ENCODE measurements at regions not wholly inside any gene's neighbourhood (a gene's known extent, or its start where the extent isn't known, plus 50 kb on each side); places are given as distances from the start of the nearest gene placed in this dataset.

DNA sequence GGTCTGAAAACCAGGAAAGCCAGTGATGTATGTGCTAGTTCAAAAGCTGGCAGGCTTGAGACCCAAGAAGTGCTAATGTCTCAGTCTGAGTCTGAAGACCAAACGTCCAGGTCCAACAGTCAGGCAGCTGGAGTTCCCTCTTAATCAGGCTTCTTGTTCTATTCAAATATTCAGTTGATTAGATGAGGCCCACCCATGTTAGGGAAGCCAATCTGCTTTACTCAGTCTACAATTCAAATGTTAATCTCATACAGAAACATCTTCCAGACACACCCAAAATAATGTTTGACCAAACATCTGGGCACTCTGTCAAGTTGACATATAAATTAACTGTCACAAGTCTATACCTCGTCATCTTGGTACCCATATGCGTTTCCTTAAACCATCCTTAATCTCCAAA, 72.4 kb upstream of the IL2 start:
- no peak for TF ChIP-seq EZH2 (IDR thresholded peaks at IDR 0.05; ENCODE audit: low read depth)
- TF ChIP-seq, protein P1, sequence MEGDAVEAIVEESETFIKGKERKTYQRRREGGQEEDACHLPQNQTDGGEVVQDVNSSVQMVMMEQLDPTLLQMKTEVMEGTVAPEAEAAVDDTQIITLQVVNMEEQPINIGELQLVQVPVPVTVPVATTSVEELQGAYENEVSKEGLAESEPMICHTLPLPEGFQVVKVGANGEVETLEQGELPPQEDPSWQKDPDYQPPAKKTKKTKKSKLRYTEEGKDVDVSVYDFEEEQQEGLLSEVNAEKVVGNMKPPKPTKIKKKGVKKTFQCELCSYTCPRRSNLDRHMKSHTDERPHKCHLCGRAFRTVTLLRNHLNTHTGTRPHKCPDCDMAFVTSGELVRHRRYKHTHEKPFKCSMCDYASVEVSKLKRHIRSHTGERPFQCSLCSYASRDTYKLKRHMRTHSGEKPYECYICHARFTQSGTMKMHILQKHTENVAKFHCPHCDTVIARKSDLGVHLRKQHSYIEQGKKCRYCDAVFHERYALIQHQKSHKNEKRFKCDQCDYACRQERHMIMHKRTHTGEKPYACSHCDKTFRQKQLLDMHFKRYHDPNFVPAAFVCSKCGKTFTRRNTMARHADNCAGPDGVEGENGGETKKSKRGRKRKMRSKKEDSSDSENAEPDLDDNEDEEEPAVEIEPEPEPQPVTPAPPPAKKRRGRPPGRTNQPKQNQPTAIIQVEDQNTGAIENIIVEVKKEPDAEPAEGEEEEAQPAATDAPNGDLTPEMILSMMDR (conservative IDR thresholded peaks at IDR 0.05): no peak

Measured in PC-9 (cell line).